H1 (cell line): ENCODE measurements at regions not wholly inside any gene's neighbourhood (a gene's known extent, or its start where the extent isn't known, plus 50 kb on each side); places are given as distances from the start of the nearest gene placed in this dataset.

Experiments used
- CTCF ChIA-PET: fragments of 300-600 bp; sonication (Branson Sonifier 250); formaldehyde crosslinking; loops from one replicate; lab custom pipeline; 2021; ENCODE audit not compliant: partially characterized antibody; lab: Charles Lee
- POLR2A ChIA-PET: fragments of 300-600 bp; sonication (Branson Sonifier 250); formaldehyde crosslinking; loops from one replicate; lab custom pipeline; 2021; ENCODE audit warnings: inconsistent platforms; ENCODE audit not compliant: partially characterized antibody; lab: Charles Lee
- DNase-seq, 2 experiments: peaks; one replicate each; pipeline versions ENCODE4 v3.0.0 to v3.0.0-alpha.2; 2010 to 2022; ENCODE audit warnings: low spot score in 2 of 2, low read depth in 1 of 2, mixed read lengths in 1 of 2
- FAIRE-seq: peaks from 2 replicates; lab custom pipeline; 2011; peaks lifted over from hg19 to GRCh38; lab: Jason Lieb, UNC
- H2AFZ ChIP-seq: 2 replicates; pipeline ENCODE4 v1.8.1; 2012; ENCODE audit warnings: low read length, inconsistent platforms
- H2AK5ac ChIP-seq: 2 replicates; pipeline ENCODE4 v1.6.1; 2013; ENCODE audit warnings: low read depth, low read length
- H2BK120ac ChIP-seq: replicated peaks from 2 replicates; pipeline ENCODE3; 2013; ENCODE audit warnings: low read depth, low read length, inconsistent platforms
- H2BK12ac ChIP-seq: 2 replicates; pipeline ENCODE4 v1.6.1; 2013; ENCODE audit warnings: low read depth, low read length
- H2BK15ac ChIP-seq: 2 replicates; pipeline ENCODE4 v1.6.1; 2013; ENCODE audit warnings: low read length
- H2BK20ac ChIP-seq: 2 replicates; pipeline ENCODE4 v1.6.1; 2013; ENCODE audit warnings: low read length
- H2BK5ac ChIP-seq: 2 replicates; pipeline ENCODE4 v1.6.1; 2013; ENCODE audit warnings: low read depth, low read length
- H3K14ac ChIP-seq: 2 replicates; pipeline ENCODE4 v1.6.1; 2013; ENCODE audit warnings: inconsistent platforms; ENCODE audit not compliant: insufficient read length
- H3K18ac ChIP-seq: 2 replicates; pipeline ENCODE4 v1.6.1; 2013; ENCODE audit warnings: low read length; ENCODE audit errors: extremely low read depth
- H3K23ac ChIP-seq: 2 replicates; pipeline ENCODE4 v1.6.1; 2013; ENCODE audit warnings: inconsistent platforms; ENCODE audit not compliant: insufficient read length
- H3K23me2 ChIP-seq: 2 replicates; pipeline ENCODE4 v1.6.1; 2013; ENCODE audit warnings: low read depth, low read length
- H3K27ac ChIP-seq: 2 replicates; pipeline ENCODE4 v1.6.1; 2011; ENCODE audit warnings: low read depth, low read length, inconsistent platforms
- H3K27me3 ChIP-seq, 4 experiments: replicated peaks in 1 of 4; 1 replicate in 1 of 4; 2 replicates in 3 of 4; pipeline versions ENCODE4 v1.6.1 to v1.8.1; 2011 to 2013; ENCODE audit warnings: low read length in 3 of 4, mild to moderate bottlenecking in 3 of 4, inconsistent platforms in 2 of 4, mixed read lengths in 2 of 4, moderate library complexity in 1 of 4; ENCODE audit not compliant: control insufficient read depth in 3 of 4, insufficient read depth in 3 of 4; ENCODE audit errors: extremely low read depth in 1 of 4
- H3K36me3 ChIP-seq, 4 experiments: 2 replicates each; pipeline versions ENCODE4 v1.6.1 to v1.8.1; 2011 to 2013; ENCODE audit warnings: mild to moderate bottlenecking in 4 of 4, low read length in 3 of 4, moderate library complexity in 2 of 4, control low read depth in 1 of 4, inconsistent platforms in 1 of 4; ENCODE audit not compliant: insufficient read depth in 4 of 4, control insufficient read depth in 2 of 4
- H3K4ac ChIP-seq: replicated peaks from 2 replicates; pipeline ENCODE3; 2013; ENCODE audit warnings: low read length, low read depth, mixed read lengths, inconsistent platforms; ENCODE audit not compliant: insufficient read length
- H3K4me1 ChIP-seq, 4 experiments: replicated peaks in 1 of 4; 1 replicate in 1 of 4; 2 replicates in 3 of 4; pipeline versions ENCODE4 v1.6.1 to v1.8.1; 2011 to 2013; ENCODE audit warnings: low read length in 3 of 4, inconsistent platforms in 2 of 4, mixed read lengths in 1 of 4; ENCODE audit not compliant: insufficient read depth in 4 of 4, control insufficient read depth in 3 of 4
- H3K4me2 ChIP-seq, 2 experiments: 2 replicates each; pipeline versions ENCODE4 v1.6.1 to v1.8.1; 2011 to 2013; ENCODE audit warnings: low read depth in 2 of 2, low read length in 2 of 2, control low read depth in 1 of 2, inconsistent platforms in 1 of 2, mild to moderate bottlenecking in 1 of 2; ENCODE audit not compliant: insufficient read depth in 1 of 2
- H3K4me3 ChIP-seq, 4 experiments: fragments of 200-600, 300-600 bp in 1 of 4; sonication (generic), shearing (Covaris generic), sonication (Bioruptor Twin) in 1 of 4; 2 replicates each; pipeline versions ENCODE4 v1.5.1 to v1.8.1; 2011 to 2016; ENCODE audit warnings: low read length in 4 of 4, low read depth in 3 of 4, control low read depth in 2 of 4, inconsistent platforms in 2 of 4, mild to moderate bottlenecking in 2 of 4, mixed read lengths in 1 of 4, moderate library complexity in 1 of 4; ENCODE audit not compliant: insufficient read depth in 2 of 4; ENCODE audit errors: extremely low read depth in 1 of 4
- H3K56ac ChIP-seq: replicated peaks from 2 replicates; pipeline ENCODE3; 2013; ENCODE audit warnings: low read depth, mild to moderate bottlenecking, mixed read lengths, low read length, inconsistent platforms; ENCODE audit not compliant: insufficient read length
- H3K79me1 ChIP-seq: 2 replicates; pipeline ENCODE4 v1.6.1; 2013; ENCODE audit warnings: low read depth, low read length, control low read depth
- H3K79me2 ChIP-seq, 2 experiments: 2 replicates each; pipeline versions ENCODE4 v1.6.1 to v1.8.1; 2012 to 2013; ENCODE audit warnings: low read length in 2 of 2, mild to moderate bottlenecking in 2 of 2, inconsistent platforms in 1 of 2; ENCODE audit not compliant: insufficient read depth in 2 of 2, control insufficient read depth in 1 of 2
- H3K9ac ChIP-seq, 4 experiments: replicated peaks in 1 of 4; 1 replicate in 1 of 4; 2 replicates in 3 of 4; pipeline versions ENCODE4 v1.6.1 to v1.8.1; 2011 to 2013; ENCODE audit warnings: low read depth in 3 of 4, low read length in 3 of 4, control low read depth in 2 of 4, mild to moderate bottlenecking in 2 of 4, moderate library complexity in 2 of 4, inconsistent platforms in 1 of 4; ENCODE audit errors: extremely low read depth in 1 of 4
- H3K9me3 ChIP-seq, 2 experiments: 2 replicates each; pipeline versions ENCODE4 v1.6.1 to v1.8.1; 2012 to 2013; ENCODE audit warnings: mild to moderate bottlenecking in 2 of 2, moderate library complexity in 2 of 2, control low read depth in 1 of 2, inconsistent platforms in 1 of 2, low read depth in 1 of 2, low read length in 1 of 2, mixed read lengths in 1 of 2; ENCODE audit not compliant: insufficient read depth in 2 of 2
- H4K20me1 ChIP-seq, 2 experiments: replicated peaks in 1 of 2; 2 replicates each; pipeline versions ENCODE3 to v1.8.1; 2011 to 2013; ENCODE audit warnings: inconsistent platforms in 2 of 2, low read length in 2 of 2, mild to moderate bottlenecking in 1 of 2; ENCODE audit not compliant: insufficient read depth in 2 of 2, control insufficient read depth in 1 of 2
- H4K5ac ChIP-seq: 2 replicates; pipeline ENCODE4 v1.6.1; 2013; ENCODE audit warnings: low read length, low read depth, mixed read lengths, inconsistent platforms; ENCODE audit not compliant: insufficient read length
- H4K8ac ChIP-seq: 2 replicates; pipeline ENCODE4 v1.8.0; 2013; ENCODE audit warnings: mild to moderate bottlenecking, moderate library complexity, low read length, inconsistent platforms; ENCODE audit not compliant: insufficient read depth; ENCODE audit errors: extremely low read depth
- H4K91ac ChIP-seq: replicated peaks from 2 replicates; pipeline ENCODE3; 2013; ENCODE audit warnings: low read length, mixed read lengths, inconsistent platforms; ENCODE audit not compliant: insufficient read length
- CEBPB ChIP-seq: IDR thresholded peaks from 2 replicates; pipeline ENCODE4 v1.6.1; 2012; ENCODE audit warnings: low read depth, low read length
- CTBP2 ChIP-seq: IDR thresholded peaks from 2 replicates; pipeline ENCODE4 v1.7.0; 2011; ENCODE audit warnings: borderline replicate concordance, mild to moderate bottlenecking, moderate library complexity, mixed read lengths, low read length; ENCODE audit not compliant: insufficient read depth, insufficient read length
- JUN ChIP-seq: IDR thresholded peaks from 2 replicates; pipeline ENCODE4 v1.6.1; 2011; ENCODE audit warnings: low read depth, mild to moderate bottlenecking, improper control_type of control experiment, low read length
- WGBS, 2 experiments: shearing (Covaris generic) in 1 of 2; methylation state at CpG; one replicate each; pipeline versions ENCODE4 v1.1.6 to v1.1.7; 2013 to 2015; ENCODE audit warnings: low lambda C conversion rate in 2 of 2, mixed read lengths in 2 of 2, inconsistent platforms in 1 of 2, low coverage in 1 of 2, missing lambda C conversion rate in 1 of 2; ENCODE audit not compliant: insufficient replicate concordance in 2 of 2, insufficient coverage in 1 of 2, insufficient read length in 1 of 2; ENCODE audit errors: extremely low coverage in 1 of 2, missing lambda C conversion rate in 1 of 2; 5-methylcytosine and 5-hydroxymethylcytosine counted together
- TF ChIP-seq, protein P1 (sequence below): IDR thresholded peaks from 2 replicates; pipeline ENCODE4 v1.6.1; 2012; ENCODE audit warnings: low read length, inconsistent platforms

GRCh38 chr17:5931616-5932015 is 138.6 kb upstream of the WSCD1 start:
- no peak overlapping the region for H2AFZ ChIP-seq

More at GRCh38 chr17:5931616-5932015, 138.6 kb upstream of the WSCD1 start:
- ChIA-PET POLR2A (no interaction called here), CTCF (interaction anchor here (0.6 to 1.3 kb wide), 5 partner anchors 10 to 495 kb away, joined by 3 to 4 read pairs (median 3); no protein-coding TSS in a partner anchor)
- Histone ChIP-seq H4K20me1 (no peaks in the 10 kb centered on the region), H3K9ac (no peak overlapping the region), H3K4me2 (no peak overlapping the region), H2AK5ac (no peak overlapping the region), H3K79me2 (no peaks in the 10 kb centered on the region), H2BK12ac (no peak overlapping the region), H2BK120ac (no peak overlapping the region), H4K8ac (no peak overlapping the region; the same call in 1 of the 2 replicates), H4K5ac (no peak overlapping the region), H3K27ac (no peak overlapping the region), H3K18ac (no peak overlapping the region), H2BK20ac (no peak overlapping the region), H3K27me3 (no peaks in the 10 kb centered on the region), H3K79me1 (no peaks in the 10 kb centered on the region), H3K23ac (no peak overlapping the region), H3K9me3 (0 out of 4 replicates have a peak, but pooled peaks cover 0 to 2% of the 10 kb centered on the region in 2 experiments), H3K4me1 (peaks cover 0 to 3% (median 0%) of the 10 kb centered on the region in 4 experiments; a peak in 1 of 7 replicates), H3K14ac (no peak overlapping the region), H2BK15ac (no peak overlapping the region), H3K36me3 (no peaks in the 10 kb centered on the region), H2BK5ac (no peak overlapping the region), H4K91ac (no peak overlapping the region), H3K23me2 (no peaks in the 10 kb centered on the region), H3K4ac (no peak overlapping the region), H3K56ac (no peak overlapping the region), H3K4me3 (no peak overlapping the region)
- TF ChIP-seq, protein P1, sequence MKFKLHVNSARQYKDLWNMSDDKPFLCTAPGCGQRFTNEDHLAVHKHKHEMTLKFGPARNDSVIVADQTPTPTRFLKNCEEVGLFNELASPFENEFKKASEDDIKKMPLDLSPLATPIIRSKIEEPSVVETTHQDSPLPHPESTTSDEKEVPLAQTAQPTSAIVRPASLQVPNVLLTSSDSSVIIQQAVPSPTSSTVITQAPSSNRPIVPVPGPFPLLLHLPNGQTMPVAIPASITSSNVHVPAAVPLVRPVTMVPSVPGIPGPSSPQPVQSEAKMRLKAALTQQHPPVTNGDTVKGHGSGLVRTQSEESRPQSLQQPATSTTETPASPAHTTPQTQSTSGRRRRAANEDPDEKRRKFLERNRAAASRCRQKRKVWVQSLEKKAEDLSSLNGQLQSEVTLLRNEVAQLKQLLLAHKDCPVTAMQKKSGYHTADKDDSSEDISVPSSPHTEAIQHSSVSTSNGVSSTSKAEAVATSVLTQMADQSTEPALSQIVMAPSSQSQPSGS, result no peak
- TF ChIP-seq CTBP2, result no peak
- no peak for TF ChIP-seq CEBPB
- no peak for TF ChIP-seq JUN
- 92% methylated on average over 9 of the region's 9 CpGs; no CpG with 5 or more reads in 1 of the 2 experiments for WGBS, 2 experiments
- DNase-seq (no peak), FAIRE-seq (no peak)
